Activated CD4-positive, alpha-beta memory T cell treated with anti-CD3 and anti-CD28 coated beads, Interleukin-2, amount 10 ng/mL, durations not matched to agents 7 days and 5 days (primary cell): ENCODE measurements at regions not wholly inside any gene's neighbourhood (a gene's known extent, or its start where the extent isn't known, plus 50 kb on each side); places are given as distances from the start of the nearest gene placed in this dataset.

Experiments used
- CTCF ChIA-PET: fragments of 350-600 bp; sonication (Branson Sonifier 250); formaldehyde crosslinking; loops from one replicate; lab custom pipeline; 2021; ENCODE audit warnings: antibody characterized with exemption, inconsistent platforms; lab: Charles Lee
- POLR2A ChIA-PET: fragments of 350-600 bp; sonication (Branson Sonifier 250); formaldehyde crosslinking; loops from one replicate; lab custom pipeline; 2021; ENCODE audit warnings: antibody characterized with exemption; lab: Charles Lee
- DNase-seq: peaks from one replicate; pipeline ENCODE4 v3.0.0-alpha.2; 2020
- H3K27ac Mint-ChIP-seq: one replicate; pipeline ENCODE4 v1.8.0; 2021; ENCODE audit warnings: mild to moderate bottlenecking, mixed read lengths
- H3K27me3 Mint-ChIP-seq: one replicate; pipeline ENCODE4 v1.8.0; 2021; ENCODE audit warnings: mixed read lengths
- H3K36me3 Mint-ChIP-seq: one replicate; pipeline ENCODE4 v1.8.0; 2021; ENCODE audit warnings: low read depth, mixed read lengths
- H3K4me1 Mint-ChIP-seq: one replicate; pipeline ENCODE4 v1.8.0; 2021; ENCODE audit warnings: mixed read lengths
- H3K4me3 Mint-ChIP-seq: one replicate; pipeline ENCODE4 v1.8.0; 2021; ENCODE audit warnings: mild to moderate bottlenecking, mixed read lengths
- H3K9me3 Mint-ChIP-seq: one replicate; pipeline ENCODE4 v1.8.0; 2021; ENCODE audit warnings: mixed read lengths

GRCh38 chr6:170083236-170084051, 207.4 kb downstream of the DLL1 start:
- peak; percentile 11 for DNase-seq
- Mint-ChIP-seq H3K4me1 (peaks cover 21% of the 10 kb centered on the region), H3K27me3 (peaks cover 10% of the 10 kb centered on the region), H3K4me3 (no peak overlapping the region), H3K36me3 (no peaks in the 10 kb centered on the region), H3K9me3 (peaks cover 2% of the 10 kb centered on the region), H3K27ac (no peak overlapping the region)
- CTCF ChIA-PET: no interaction called here
- POLR2A ChIA-PET: no interaction called here

- ChIA-PET POLR2A (no interaction called here), CTCF (no interaction called here)
- DNase-seq: peak; percentile 15
- Mint-ChIP-seq H3K36me3 (no peaks in the 10 kb centered on the region), H3K9me3 (peaks cover 2% of the 10 kb centered on the region), H3K4me3 (no peak overlapping the region), H3K4me1 (peaks cover 13% of the 10 kb centered on the region), H3K27me3 (peaks cover 12% of the 10 kb centered on the region), H3K27ac (no peak overlapping the region)
These were observed 208.2 kb downstream of the DLL1 start for GRCh38 chr6:170082531-170083187.

- Mint-ChIP-seq H3K4me3 (no peak overlapping the region), H3K27ac (no peak overlapping the region), H3K4me1 (peaks cover 13% of the 10 kb centered on the region), H3K36me3 (no peaks in the 10 kb centered on the region), H3K27me3 (peaks cover 12% of the 10 kb centered on the region), H3K9me3 (peaks cover 2% of the 10 kb centered on the region)
- no peak for DNase-seq
- CTCF ChIA-PET: no interaction called here
- POLR2A ChIA-PET: no interaction called here
These were observed 208.8 kb downstream of the DLL1 start for GRCh38 chr6:170082067-170082466.

GRCh38 chr6:170081556-170081955, 209.3 kb downstream of the DLL1 start:
- POLR2A ChIA-PET: no interaction called here
- DNase-seq: peak; percentile 10
- Mint-ChIP-seq H3K27ac (no peak overlapping the region), H3K27me3 (peaks cover 12% of the 10 kb centered on the region), H3K4me3 (no peak overlapping the region), H3K9me3 (peaks cover 2% of the 10 kb centered on the region), H3K4me1 (peaks cover 10% of the 10 kb centered on the region), H3K36me3 (no peaks in the 10 kb centered on the region)
- CTCF ChIA-PET: no interaction called here

GRCh38 chr6:170080828-170081371, 210.0 kb downstream of the DLL1 start:
- Mint-ChIP-seq H3K4me3 (no peak overlapping the region), H3K9me3 (peaks cover 2% of the 10 kb centered on the region), H3K36me3 (no peaks in the 10 kb centered on the region), H3K4me1 (peaks cover 8% of the 10 kb centered on the region), H3K27ac (no peak overlapping the region), H3K27me3 (peaks cover 12% of the 10 kb centered on the region)
- POLR2A ChIA-PET: no interaction called here
- CTCF ChIA-PET: no interaction called here
- no peak for DNase-seq

- Mint-ChIP-seq H3K4me3 (no peak overlapping the region), H3K36me3 (no peaks in the 10 kb centered on the region), H3K9me3 (peaks cover 2% of the 10 kb centered on the region), H3K27me3 (peaks cover 12% of the 10 kb centered on the region), H3K4me1 (peaks cover 8% of the 10 kb centered on the region), H3K27ac (no peak overlapping the region)
- DNase-seq: no peak
- ChIA-PET CTCF (no interaction called here), POLR2A (no interaction called here)
These were observed 210.6 kb downstream of the DLL1 start for GRCh38 chr6:170080169-170080827.

GRCh38 chr6:170076466-170077165, 214.3 kb downstream of the DLL1 start:
- Mint-ChIP-seq H3K36me3 (no peaks in the 10 kb centered on the region), H3K27ac (no peak overlapping the region), H3K27me3 (peaks cover 25% of the 10 kb centered on the region), H3K4me1 (no peaks in the 10 kb centered on the region), H3K9me3 (peaks cover 5% of the 10 kb centered on the region), H3K4me3 (no peak overlapping the region)
- POLR2A ChIA-PET: no interaction called here
- DNase-seq: no peak
- CTCF ChIA-PET: no interaction called here

GRCh38 chr6:170075659-170076223, 215.1 kb downstream of the DLL1 start:
- Mint-ChIP-seq H3K27ac (no peak overlapping the region), H3K27me3 (peaks cover 31% of the 10 kb centered on the region), H3K9me3 (peaks cover 5% of the 10 kb centered on the region), H3K4me3 (no peak overlapping the region), H3K4me1 (no peaks in the 10 kb centered on the region), H3K36me3 (no peaks in the 10 kb centered on the region)
- ChIA-PET CTCF (no interaction called here), POLR2A (no interaction called here)
- no peak for DNase-seq

- Mint-ChIP-seq H3K4me3 (no peak overlapping the region), H3K4me1 (no peaks in the 10 kb centered on the region), H3K9me3 (peaks cover 5% of the 10 kb centered on the region), H3K27ac (no peak overlapping the region), H3K36me3 (no peaks in the 10 kb centered on the region), H3K27me3 (peaks cover 33% of the 10 kb centered on the region)
- CTCF ChIA-PET: no interaction called here
- POLR2A ChIA-PET: no interaction called here
- DNase-seq: no peak
These were observed 216.0 kb downstream of the DLL1 start for GRCh38 chr6:170074907-170075306.

GRCh38 chr6:170074435-170074834, 216.4 kb downstream of the DLL1 start:
- Mint-ChIP-seq H3K36me3 (no peaks in the 10 kb centered on the region), H3K27ac (no peak overlapping the region), H3K9me3 (peaks cover 7% of the 10 kb centered on the region), H3K4me3 (no peak overlapping the region), H3K27me3 (peaks cover 37% of the 10 kb centered on the region), H3K4me1 (no peaks in the 10 kb centered on the region)
- DNase-seq: no peak
- ChIA-PET CTCF (no interaction called here), POLR2A (no interaction called here)

- Mint-ChIP-seq H3K36me3 (no peaks in the 10 kb centered on the region), H3K27ac (no peak overlapping the region), H3K4me1 (no peaks in the 10 kb centered on the region), H3K27me3 (peaks cover 37% of the 10 kb centered on the region), H3K9me3 (peaks cover 7% of the 10 kb centered on the region), H3K4me3 (no peak overlapping the region)
- ChIA-PET CTCF (no interaction called here), POLR2A (no interaction called here)
- DNase-seq: no peak
These were observed 217.0 kb downstream of the DLL1 start for GRCh38 chr6:170073846-170074245.

- ChIA-PET CTCF (no interaction called here), POLR2A (no interaction called here)
- H3K4me1 Mint-ChIP-seq: no peaks in the 10 kb centered on the region
- peaks cover 36% of the 10 kb centered on the region for H3K27me3 Mint-ChIP-seq
- H3K9me3 Mint-ChIP-seq: peaks cover 7% of the 10 kb centered on the region
- H3K4me3 Mint-ChIP-seq: no peak overlapping the region
- no peaks in the 10 kb centered on the region for H3K36me3 Mint-ChIP-seq
- DNase-seq: no peak
- no peak overlapping the region for H3K27ac Mint-ChIP-seq
These were observed 218.6 kb downstream of the DLL1 start for GRCh38 chr6:170072246-170072645.
